ENCODE measurements at regions not wholly inside any gene's neighbourhood (a gene's known extent, or its start where the extent isn't known, plus 50 kb on each side); places are given as distances from the start of the nearest gene placed in this dataset.

DNA sequence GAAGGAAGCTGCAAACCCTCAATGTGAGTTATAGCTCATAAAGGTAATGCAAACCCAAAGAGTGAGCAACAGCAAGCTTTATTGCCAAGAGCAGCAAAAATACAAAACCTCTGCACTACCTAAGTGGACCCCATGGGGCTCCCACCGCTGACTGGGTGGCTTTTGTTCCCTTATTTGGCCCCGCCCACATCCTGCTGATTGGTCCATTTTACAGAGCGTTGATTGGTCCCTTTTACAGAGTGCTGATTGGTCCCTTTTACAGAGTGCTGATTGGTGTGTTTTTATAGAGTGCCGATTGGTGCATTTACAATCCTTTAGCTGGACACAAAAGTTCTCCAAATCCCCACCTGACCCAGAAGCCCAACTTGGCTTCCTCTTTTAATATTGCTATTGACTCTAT is 154.5 kb upstream of the NSMCE3 start:
- no peaks in the 10 kb centered on the region for H3K27me3 ChIP-seq (ENCODE audit: control insufficient read depth in 2 of 2, insufficient read depth in 2 of 2, low read length in 2 of 2)
- no peak overlapping the region for H3K4me3 ChIP-seq (ENCODE audit: low read length in 2 of 2)
- H3K9me3 ChIP-seq (ENCODE audit: control insufficient read depth in 2 of 2, low read length in 2 of 2), result no peaks in the 10 kb centered on the region
- no peaks in the 10 kb centered on the region for H3K4me1 ChIP-seq (ENCODE audit: control insufficient read depth in 2 of 2, insufficient read depth in 2 of 2, low read length in 2 of 2)
- no peak overlapping the region for H3K9ac ChIP-seq (ENCODE audit: low read depth in 1 of 2, low read length in 2 of 2)
- H3K27ac ChIP-seq (ENCODE audit: low read depth in 2 of 2, low read length in 2 of 2), result no peak overlapping the region
- H3K36me3 ChIP-seq (ENCODE audit: control insufficient read depth in 2 of 2, insufficient read depth in 2 of 2, low read length in 2 of 2), result no peaks in the 10 kb centered on the region

DNA sequence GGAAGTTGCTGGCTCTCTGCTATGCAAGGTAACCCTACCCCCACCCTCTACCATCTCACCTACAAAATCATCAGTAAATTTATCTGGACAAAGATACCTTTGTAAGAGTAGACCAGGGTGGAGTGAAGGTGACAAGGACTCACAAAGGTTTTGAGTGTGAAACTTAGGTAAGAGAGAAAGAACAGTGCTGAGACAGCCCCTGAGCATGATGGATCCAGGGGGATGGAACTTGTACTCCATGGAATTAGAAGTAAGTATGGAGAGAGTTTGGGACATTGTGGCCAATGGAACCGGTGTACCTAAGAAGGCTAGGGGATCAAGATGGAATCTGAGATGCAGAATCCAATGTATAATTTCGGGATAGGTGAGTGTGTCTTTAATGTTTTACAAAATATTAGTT is 153.0 kb upstream of the NSMCE3 start:
- no peaks in the 10 kb centered on the region for H3K9me3 ChIP-seq (ENCODE audit: control insufficient read depth in 2 of 2, low read length in 2 of 2)
- H3K27ac ChIP-seq (ENCODE audit: low read depth in 2 of 2, low read length in 2 of 2), result no peak overlapping the region
- H3K36me3 ChIP-seq (ENCODE audit: control insufficient read depth in 2 of 2, insufficient read depth in 2 of 2, low read length in 2 of 2), result no peaks in the 10 kb centered on the region
- no peak overlapping the region for H3K4me3 ChIP-seq (ENCODE audit: low read length in 2 of 2)
- H3K27me3 ChIP-seq (ENCODE audit: control insufficient read depth in 2 of 2, insufficient read depth in 2 of 2, low read length in 2 of 2), result no peaks in the 10 kb centered on the region
- H3K9ac ChIP-seq (ENCODE audit: low read depth in 1 of 2, low read length in 2 of 2), result no peak overlapping the region
- H3K4me1 ChIP-seq (ENCODE audit: control insufficient read depth in 2 of 2, insufficient read depth in 2 of 2, low read length in 2 of 2), result no peaks in the 10 kb centered on the region

DNA sequence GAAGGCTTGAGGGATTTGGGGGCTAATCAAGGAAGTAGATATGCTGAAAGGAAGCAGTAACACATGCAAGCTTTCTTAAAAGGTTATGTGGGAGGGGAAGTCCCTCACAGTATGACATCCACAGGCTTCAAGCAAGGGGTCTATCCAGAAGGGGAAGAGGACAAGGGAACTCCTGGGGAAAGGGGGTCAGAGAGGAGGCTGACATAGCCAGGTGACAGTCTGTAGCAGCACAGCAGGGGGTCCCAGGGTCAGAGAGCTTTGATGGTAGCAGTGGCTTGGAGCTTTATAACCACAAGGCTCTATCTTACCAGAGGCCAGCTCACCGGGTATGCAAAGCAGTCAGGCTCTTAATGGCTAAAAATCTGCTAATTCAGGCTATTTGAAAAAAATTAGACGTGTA is 150.6 kb upstream of the NSMCE3 start:
- Histone ChIP-seq H3K36me3 (ENCODE audit: control insufficient read depth in 2 of 2, insufficient read depth in 2 of 2, low read length in 2 of 2) (no peaks in the 10 kb centered on the region), H3K27ac (ENCODE audit: low read depth in 2 of 2, low read length in 2 of 2) (no peak overlapping the region), H3K9ac (ENCODE audit: low read depth in 1 of 2, low read length in 2 of 2) (no peak overlapping the region), H3K4me3 (ENCODE audit: low read length in 2 of 2) (no peak overlapping the region), H3K27me3 (ENCODE audit: control insufficient read depth in 2 of 2, insufficient read depth in 2 of 2, low read length in 2 of 2) (no peaks in the 10 kb centered on the region), H3K4me1 (ENCODE audit: control insufficient read depth in 2 of 2, insufficient read depth in 2 of 2, low read length in 2 of 2) (no peaks in the 10 kb centered on the region), H3K9me3 (ENCODE audit: control insufficient read depth in 2 of 2, low read length in 2 of 2) (no peaks in the 10 kb centered on the region)

DNA sequence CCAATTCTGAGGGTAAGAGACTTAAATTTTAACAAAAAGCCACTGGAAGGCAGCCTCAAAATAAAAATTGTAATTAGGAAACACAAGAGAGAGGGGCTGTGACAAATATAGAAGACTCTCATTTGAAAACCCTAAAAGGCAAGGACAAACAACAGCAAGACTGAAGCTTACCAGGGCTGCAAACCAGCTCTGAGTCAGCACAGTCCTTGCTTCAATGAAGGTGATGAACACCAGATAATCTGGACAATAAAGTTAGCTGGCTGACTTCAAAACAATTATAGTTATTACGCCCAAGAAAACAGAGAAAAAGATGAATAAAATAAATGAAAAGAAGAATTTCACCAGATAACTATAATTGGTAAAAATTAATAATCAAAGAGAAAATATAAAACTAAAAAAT is 149.3 kb upstream of the NSMCE3 start:
- no peak overlapping the region for H3K4me3 ChIP-seq (ENCODE audit: low read length in 2 of 2)
- H3K36me3 ChIP-seq (ENCODE audit: control insufficient read depth in 2 of 2, insufficient read depth in 2 of 2, low read length in 2 of 2), result no peaks in the 10 kb centered on the region
- no peaks in the 10 kb centered on the region for H3K4me1 ChIP-seq (ENCODE audit: control insufficient read depth in 2 of 2, insufficient read depth in 2 of 2, low read length in 2 of 2)
- no peak overlapping the region for H3K9ac ChIP-seq (ENCODE audit: low read depth in 1 of 2, low read length in 2 of 2)
- no peak overlapping the region for H3K27ac ChIP-seq (ENCODE audit: low read depth in 2 of 2, low read length in 2 of 2)
- no peaks in the 10 kb centered on the region for H3K9me3 ChIP-seq (ENCODE audit: control insufficient read depth in 2 of 2, low read length in 2 of 2)
- H3K27me3 ChIP-seq (ENCODE audit: control insufficient read depth in 2 of 2, insufficient read depth in 2 of 2, low read length in 2 of 2), result no peaks in the 10 kb centered on the region

DNA sequence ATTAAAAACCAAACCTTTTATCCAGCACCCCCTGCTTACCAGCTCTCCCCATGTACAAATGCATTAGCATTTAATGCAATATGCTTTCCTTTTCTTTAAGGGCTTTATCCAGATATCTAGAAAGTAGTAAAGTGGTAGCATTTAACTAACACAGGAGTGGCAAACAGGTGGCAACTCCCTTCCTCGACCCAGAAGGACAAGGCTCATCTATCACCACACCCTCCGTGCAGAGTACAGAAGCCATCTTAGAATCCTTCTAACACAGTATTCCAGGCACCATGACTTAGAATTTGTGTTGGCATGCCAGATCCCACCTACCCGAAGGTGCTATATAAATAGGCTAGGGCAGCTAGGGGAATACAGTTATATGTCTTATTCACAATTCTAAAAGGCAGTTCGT is 148.6 kb upstream of the NSMCE3 start:
- no peaks in the 10 kb centered on the region for H3K27me3 ChIP-seq (ENCODE audit: control insufficient read depth in 2 of 2, insufficient read depth in 2 of 2, low read length in 2 of 2)
- no peak overlapping the region for H3K9ac ChIP-seq (ENCODE audit: low read depth in 1 of 2, low read length in 2 of 2)
- no peaks in the 10 kb centered on the region for H3K4me1 ChIP-seq (ENCODE audit: control insufficient read depth in 2 of 2, insufficient read depth in 2 of 2, low read length in 2 of 2)
- H3K27ac ChIP-seq (ENCODE audit: low read depth in 2 of 2, low read length in 2 of 2), result no peak overlapping the region
- H3K4me3 ChIP-seq (ENCODE audit: low read length in 2 of 2), result no peak overlapping the region
- H3K9me3 ChIP-seq (ENCODE audit: control insufficient read depth in 2 of 2, low read length in 2 of 2), result no peaks in the 10 kb centered on the region
- no peaks in the 10 kb centered on the region for H3K36me3 ChIP-seq (ENCODE audit: control insufficient read depth in 2 of 2, insufficient read depth in 2 of 2, low read length in 2 of 2)

DNA sequence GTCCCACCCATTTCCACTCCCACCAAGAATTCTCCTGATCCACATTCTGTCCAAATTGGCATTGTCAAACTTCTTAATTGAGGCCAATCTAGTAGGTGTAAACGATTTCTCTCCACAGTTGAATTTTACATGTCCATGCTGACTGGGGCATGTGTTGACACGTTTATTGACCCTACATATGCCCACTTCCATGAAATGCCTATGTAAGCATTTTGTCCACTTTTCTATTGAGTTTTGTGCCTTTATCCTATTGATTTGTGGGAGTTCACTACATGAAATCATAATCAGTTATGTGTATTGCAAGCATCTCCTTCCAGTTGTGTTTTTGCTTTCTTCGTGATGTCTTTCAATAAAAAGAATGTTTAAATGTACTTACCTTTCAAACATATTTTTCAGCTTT is 141.7 kb upstream of the NSMCE3 start:
- Histone ChIP-seq H3K9ac (ENCODE audit: low read depth in 1 of 2, low read length in 2 of 2) (no peak overlapping the region), H3K4me1 (ENCODE audit: control insufficient read depth in 2 of 2, insufficient read depth in 2 of 2, low read length in 2 of 2) (no peaks in the 10 kb centered on the region), H3K36me3 (ENCODE audit: control insufficient read depth in 2 of 2, insufficient read depth in 2 of 2, low read length in 2 of 2) (no peaks in the 10 kb centered on the region), H3K9me3 (ENCODE audit: control insufficient read depth in 2 of 2, low read length in 2 of 2) (no peaks in the 10 kb centered on the region), H3K27ac (ENCODE audit: low read depth in 2 of 2, low read length in 2 of 2) (no peak overlapping the region), H3K4me3 (ENCODE audit: low read length in 2 of 2) (no peak overlapping the region), H3K27me3 (ENCODE audit: control insufficient read depth in 2 of 2, insufficient read depth in 2 of 2, low read length in 2 of 2) (no peaks in the 10 kb centered on the region)

DNA sequence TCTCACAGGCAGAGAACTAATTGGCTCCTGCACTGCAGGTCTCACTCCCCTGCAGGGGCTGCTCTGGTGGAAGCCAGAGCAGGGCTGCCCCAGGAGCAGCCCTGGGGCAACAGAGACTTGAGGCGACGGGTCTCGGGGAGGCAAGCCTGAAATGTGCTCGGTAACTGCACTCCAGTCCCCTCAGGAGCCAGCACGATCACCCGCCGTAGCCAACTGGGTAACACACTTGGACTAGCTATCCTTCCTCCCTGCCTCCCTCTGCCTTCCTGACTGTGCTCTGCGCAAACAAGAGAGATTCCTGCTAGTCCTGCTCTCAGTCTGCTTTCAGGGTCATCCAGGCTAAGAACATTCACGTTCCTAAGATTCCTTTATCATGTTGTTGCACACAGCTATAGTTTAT is 140.7 kb upstream of the NSMCE3 start:
- no peak overlapping the region for H3K4me3 ChIP-seq (ENCODE audit: low read length in 2 of 2)
- H3K9me3 ChIP-seq (ENCODE audit: control insufficient read depth in 2 of 2, low read length in 2 of 2), result no peaks in the 10 kb centered on the region
- H3K4me1 ChIP-seq (ENCODE audit: control insufficient read depth in 2 of 2, insufficient read depth in 2 of 2, low read length in 2 of 2), result no peaks in the 10 kb centered on the region
- no peak overlapping the region for H3K9ac ChIP-seq (ENCODE audit: low read depth in 1 of 2, low read length in 2 of 2)
- H3K36me3 ChIP-seq (ENCODE audit: control insufficient read depth in 2 of 2, insufficient read depth in 2 of 2, low read length in 2 of 2), result no peaks in the 10 kb centered on the region
- H3K27ac ChIP-seq (ENCODE audit: low read depth in 2 of 2, low read length in 2 of 2), result no peak overlapping the region
- H3K27me3 ChIP-seq (ENCODE audit: control insufficient read depth in 2 of 2, insufficient read depth in 2 of 2, low read length in 2 of 2), result no peaks in the 10 kb centered on the region

DNA sequence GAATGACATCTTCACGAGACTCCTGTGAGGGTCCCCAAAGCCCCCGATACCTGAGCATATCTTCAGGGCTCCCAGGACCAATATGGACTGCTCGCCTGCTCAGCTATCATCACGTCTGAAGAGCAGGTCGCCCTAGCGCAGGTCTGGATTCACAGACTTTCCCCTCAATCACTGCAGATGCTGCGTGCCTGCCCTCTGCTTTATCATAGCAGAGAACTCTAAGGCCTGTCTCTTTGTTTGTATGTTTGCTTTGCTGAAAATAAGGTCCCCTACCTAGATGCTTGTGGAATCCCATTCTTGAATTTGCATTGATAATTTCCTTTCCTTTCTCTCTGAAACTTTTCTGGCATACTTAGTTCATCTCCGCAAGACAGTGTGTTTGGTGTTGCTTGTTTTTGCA is 140.3 kb upstream of the NSMCE3 start:
- Histone ChIP-seq H3K9ac (ENCODE audit: low read depth in 1 of 2, low read length in 2 of 2) (no peak overlapping the region), H3K27ac (ENCODE audit: low read depth in 2 of 2, low read length in 2 of 2) (no peak overlapping the region), H3K4me3 (ENCODE audit: low read length in 2 of 2) (no peak overlapping the region), H3K36me3 (ENCODE audit: control insufficient read depth in 2 of 2, insufficient read depth in 2 of 2, low read length in 2 of 2) (no peaks in the 10 kb centered on the region), H3K4me1 (ENCODE audit: control insufficient read depth in 2 of 2, insufficient read depth in 2 of 2, low read length in 2 of 2) (no peaks in the 10 kb centered on the region), H3K9me3 (ENCODE audit: control insufficient read depth in 2 of 2, low read length in 2 of 2) (no peaks in the 10 kb centered on the region), H3K27me3 (ENCODE audit: control insufficient read depth in 2 of 2, insufficient read depth in 2 of 2, low read length in 2 of 2) (no peaks in the 10 kb centered on the region)

DNA sequence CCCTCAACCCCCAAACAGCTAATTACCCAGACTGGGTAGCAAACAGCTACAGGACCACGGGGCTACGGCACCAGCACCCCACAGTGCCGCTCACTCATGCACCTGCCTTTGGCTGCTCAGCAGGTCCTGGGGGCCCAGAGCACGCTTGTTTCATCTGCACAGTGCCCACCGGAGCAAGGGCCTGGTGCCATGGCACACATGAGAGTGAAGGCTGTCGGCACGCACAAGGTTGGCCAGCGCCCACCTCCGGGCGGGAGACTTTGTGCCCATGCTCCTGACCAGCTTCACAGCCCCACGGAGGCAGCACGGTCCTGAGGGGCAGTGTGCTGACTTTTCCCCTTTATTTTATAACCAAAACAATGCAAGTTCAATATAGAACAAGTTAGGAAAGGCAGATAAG is 135.9 kb upstream of the NSMCE3 start:
- Histone ChIP-seq H3K27me3 (ENCODE audit: control insufficient read depth in 2 of 2, insufficient read depth in 2 of 2, low read length in 2 of 2) (no peaks in the 10 kb centered on the region), H3K36me3 (ENCODE audit: control insufficient read depth in 2 of 2, insufficient read depth in 2 of 2, low read length in 2 of 2) (no peaks in the 10 kb centered on the region), H3K9ac (ENCODE audit: low read depth in 1 of 2, low read length in 2 of 2) (no peak overlapping the region), H3K9me3 (ENCODE audit: control insufficient read depth in 2 of 2, low read length in 2 of 2) (no peaks in the 10 kb centered on the region), H3K27ac (ENCODE audit: low read depth in 2 of 2, low read length in 2 of 2) (no peak overlapping the region), H3K4me1 (ENCODE audit: control insufficient read depth in 2 of 2, insufficient read depth in 2 of 2, low read length in 2 of 2) (no peaks in the 10 kb centered on the region), H3K4me3 (ENCODE audit: low read length in 2 of 2) (no peak overlapping the region)

DNA sequence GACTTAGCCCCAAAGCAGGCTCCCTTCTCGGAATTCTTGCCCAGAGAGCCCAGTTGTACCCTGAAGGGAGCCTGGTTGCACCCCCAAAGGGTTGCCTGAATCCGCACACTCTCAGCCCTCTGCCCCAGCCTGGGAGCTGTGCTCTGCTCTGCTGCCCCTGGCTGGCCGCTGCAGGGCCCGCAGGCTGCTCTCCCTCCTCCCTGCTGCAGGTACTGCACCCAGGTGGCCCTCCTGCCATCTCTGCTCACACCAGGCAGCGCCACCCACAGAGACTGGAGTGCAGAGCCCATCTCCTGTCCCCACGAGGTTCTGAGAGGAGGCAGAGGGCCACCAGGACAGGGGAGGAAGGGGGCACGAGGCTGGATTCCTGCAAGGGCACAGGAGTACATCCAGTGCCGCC is 134.2 kb upstream of the NSMCE3 start:
- no peak overlapping the region for H3K9ac ChIP-seq (ENCODE audit: low read depth in 1 of 2, low read length in 2 of 2)
- no peaks in the 10 kb centered on the region for H3K27me3 ChIP-seq (ENCODE audit: control insufficient read depth in 2 of 2, insufficient read depth in 2 of 2, low read length in 2 of 2)
- H3K36me3 ChIP-seq (ENCODE audit: control insufficient read depth in 2 of 2, insufficient read depth in 2 of 2, low read length in 2 of 2), result no peaks in the 10 kb centered on the region
- H3K9me3 ChIP-seq (ENCODE audit: control insufficient read depth in 2 of 2, low read length in 2 of 2), result no peaks in the 10 kb centered on the region
- no peak overlapping the region for H3K27ac ChIP-seq (ENCODE audit: low read depth in 2 of 2, low read length in 2 of 2)
- H3K4me3 ChIP-seq (ENCODE audit: low read length in 2 of 2), result no peak overlapping the region
- H3K4me1 ChIP-seq (ENCODE audit: control insufficient read depth in 2 of 2, insufficient read depth in 2 of 2, low read length in 2 of 2), result no peaks in the 10 kb centered on the region

DNA sequence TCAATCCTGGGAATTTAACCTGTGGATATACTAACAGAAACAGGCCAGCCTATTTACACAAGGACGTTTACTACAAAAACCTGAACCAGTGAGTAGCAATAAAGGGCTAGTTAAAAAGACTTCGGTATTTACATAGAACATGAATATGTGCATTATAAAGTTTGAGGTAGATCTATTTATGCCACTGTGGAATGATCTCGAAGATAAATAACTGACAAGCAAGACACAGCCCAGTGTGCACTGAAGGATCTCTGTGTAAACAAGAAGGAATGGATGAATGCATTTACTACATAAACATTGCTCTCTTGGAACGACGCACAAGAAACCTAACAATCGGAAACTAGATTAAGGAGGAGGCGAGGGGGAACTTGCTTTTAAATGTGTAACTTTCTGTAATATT is 132.0 kb upstream of the NSMCE3 start:
- Histone ChIP-seq H3K27ac (ENCODE audit: low read depth in 2 of 2, low read length in 2 of 2) (no peak overlapping the region), H3K27me3 (ENCODE audit: control insufficient read depth in 2 of 2, insufficient read depth in 2 of 2, low read length in 2 of 2) (no peaks in the 10 kb centered on the region), H3K36me3 (ENCODE audit: control insufficient read depth in 2 of 2, insufficient read depth in 2 of 2, low read length in 2 of 2) (no peaks in the 10 kb centered on the region), H3K9me3 (ENCODE audit: control insufficient read depth in 2 of 2, low read length in 2 of 2) (no peaks in the 10 kb centered on the region), H3K4me3 (ENCODE audit: low read length in 2 of 2) (no peak overlapping the region), H3K9ac (ENCODE audit: low read depth in 1 of 2, low read length in 2 of 2) (no peak overlapping the region), H3K4me1 (ENCODE audit: control insufficient read depth in 2 of 2, insufficient read depth in 2 of 2, low read length in 2 of 2) (no peaks in the 10 kb centered on the region)

Measured in mucosa of rectum (tissue), 2 donors.